BJ (cell line): ENCODE measurements at regions not wholly inside any gene's neighbourhood (a gene's known extent, or its start where the extent isn't known, plus 50 kb on each side); places are given as distances from the start of the nearest gene placed in this dataset.

ENCODE experiments used
- CTCF ChIA-PET: fragments of 350-600 bp; formaldehyde crosslinking; extraction: SDS; loops from one replicate; lab custom pipeline; 2021; ENCODE audit warnings: antibody characterized with exemption, inconsistent platforms; lab: Yijun Ruan, JAX
- POLR2A ChIA-PET: fragments of 300-600 bp; sonication (Branson Sonifier 250); formaldehyde crosslinking; extraction: SDS; loops from one replicate; lab custom pipeline; 2021; ENCODE audit warnings: antibody characterized with exemption; lab: Charles Lee
- DNase-seq: peaks from one replicate; pipeline ENCODE4 v3.0.0-alpha.2; 2011; ENCODE audit warnings: low read depth
- H3K27me3 ChIP-seq: 2 replicates; pipeline ENCODE4 v1.6.0; 2011; ENCODE audit warnings: low read length; ENCODE audit not compliant: control insufficient read depth, insufficient read depth
- H3K36me3 ChIP-seq: 2 replicates; pipeline ENCODE4 v1.5.1; 2011; ENCODE audit warnings: low read length; ENCODE audit not compliant: control insufficient read depth, insufficient read depth
- H3K4me3 ChIP-seq: 2 replicates; pipeline ENCODE4 v1.5.1; 2011; ENCODE audit warnings: low read depth, mild to moderate bottlenecking, control low read depth, low read length
- TF ChIP-seq, protein P1 (sequence below): IDR thresholded peaks from 2 replicates; pipeline ENCODE4 v1.5.1; 2011; ENCODE audit warnings: low read depth, mild to moderate bottlenecking, control low read depth, inconsistent platforms, low read length, moderate library complexity; ENCODE audit not compliant: insufficient read depth

DNA sequence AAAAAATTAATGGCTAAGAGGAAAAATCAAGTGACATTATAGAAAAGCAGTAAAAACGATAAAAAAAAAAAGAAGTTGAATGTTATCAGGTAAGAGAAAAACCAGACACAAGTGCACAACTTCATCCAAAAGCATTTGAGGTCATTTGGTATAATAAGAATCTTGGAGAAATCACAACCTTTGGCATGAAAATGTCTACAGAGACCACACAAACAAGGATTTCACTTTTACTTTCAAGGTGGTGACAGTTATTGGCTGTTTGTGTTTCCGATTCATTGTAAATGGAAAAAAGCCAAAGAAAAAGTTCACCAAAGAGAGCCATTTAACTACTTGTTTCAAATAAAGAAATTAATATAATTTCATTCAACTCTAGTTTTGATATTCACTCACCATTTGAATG, 1193.5 kb downstream of the PCDH9 start:
- Histone ChIP-seq H3K36me3 (no peaks in the 10 kb centered on the region), H3K27me3 (no peaks in the 10 kb centered on the region), H3K4me3 (no peak overlapping the region)
- DNase-seq: no peak
- CTCF ChIA-PET: no interaction called here
- TF ChIP-seq, protein P1, sequence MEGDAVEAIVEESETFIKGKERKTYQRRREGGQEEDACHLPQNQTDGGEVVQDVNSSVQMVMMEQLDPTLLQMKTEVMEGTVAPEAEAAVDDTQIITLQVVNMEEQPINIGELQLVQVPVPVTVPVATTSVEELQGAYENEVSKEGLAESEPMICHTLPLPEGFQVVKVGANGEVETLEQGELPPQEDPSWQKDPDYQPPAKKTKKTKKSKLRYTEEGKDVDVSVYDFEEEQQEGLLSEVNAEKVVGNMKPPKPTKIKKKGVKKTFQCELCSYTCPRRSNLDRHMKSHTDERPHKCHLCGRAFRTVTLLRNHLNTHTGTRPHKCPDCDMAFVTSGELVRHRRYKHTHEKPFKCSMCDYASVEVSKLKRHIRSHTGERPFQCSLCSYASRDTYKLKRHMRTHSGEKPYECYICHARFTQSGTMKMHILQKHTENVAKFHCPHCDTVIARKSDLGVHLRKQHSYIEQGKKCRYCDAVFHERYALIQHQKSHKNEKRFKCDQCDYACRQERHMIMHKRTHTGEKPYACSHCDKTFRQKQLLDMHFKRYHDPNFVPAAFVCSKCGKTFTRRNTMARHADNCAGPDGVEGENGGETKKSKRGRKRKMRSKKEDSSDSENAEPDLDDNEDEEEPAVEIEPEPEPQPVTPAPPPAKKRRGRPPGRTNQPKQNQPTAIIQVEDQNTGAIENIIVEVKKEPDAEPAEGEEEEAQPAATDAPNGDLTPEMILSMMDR: no peak
- POLR2A ChIA-PET: no interaction called here

DNA sequence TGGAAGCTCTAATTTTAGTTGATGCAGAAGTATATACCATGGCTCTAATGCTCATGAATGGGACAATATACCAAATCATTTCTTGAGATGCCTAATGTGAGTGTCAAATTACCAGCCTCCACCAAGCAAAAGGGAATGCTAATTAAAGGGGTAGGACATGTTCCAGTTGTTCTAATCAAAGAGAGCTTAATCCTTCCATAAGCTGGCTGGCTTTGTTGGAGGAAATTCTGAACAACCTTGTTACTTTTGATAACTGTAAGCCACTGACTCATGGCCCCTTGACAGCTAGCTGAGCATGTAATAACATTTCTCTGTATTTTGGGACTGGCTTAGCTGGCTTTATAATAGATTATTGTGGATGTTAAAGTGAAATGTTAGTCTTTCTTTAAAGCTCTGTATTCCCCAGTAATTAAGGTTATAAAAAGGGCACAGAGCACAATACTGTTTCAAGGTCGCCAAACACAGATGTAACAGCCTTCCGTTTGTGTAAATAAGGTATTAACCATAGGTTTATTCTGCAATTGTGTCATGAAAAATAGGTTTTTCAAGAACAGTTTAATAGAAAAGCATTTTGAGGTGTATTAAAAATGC, 1194.0 kb downstream of the PCDH9 start:
- ChIA-PET POLR2A (no interaction called here), CTCF (no interaction called here)
- Histone ChIP-seq H3K4me3 (no peak overlapping the region), H3K27me3 (no peaks in the 10 kb centered on the region), H3K36me3 (no peaks in the 10 kb centered on the region)
- TF ChIP-seq, protein P1: no peak
- no peak for DNase-seq

DNA sequence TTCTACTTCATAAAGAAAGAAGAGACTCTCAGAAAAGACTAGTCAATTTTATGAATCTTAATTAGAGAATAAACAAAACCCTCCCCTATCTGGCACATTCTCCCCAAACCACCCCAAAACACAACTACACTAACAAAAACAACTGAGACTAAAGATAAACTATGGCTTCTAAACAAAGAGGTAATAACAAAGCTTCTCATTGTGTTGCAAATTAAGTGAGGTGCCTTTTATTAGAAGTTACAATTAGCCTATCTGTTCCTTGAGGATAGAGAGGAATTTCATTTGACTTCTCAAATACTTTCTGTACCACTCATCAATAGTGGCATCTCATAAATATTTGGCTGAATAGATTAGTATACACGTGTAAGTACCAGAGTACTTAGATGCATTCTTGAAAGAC, 1196.2 kb downstream of the PCDH9 start:
- DNase-seq: no peak
- POLR2A ChIA-PET: no interaction called here
- TF ChIP-seq, protein P1: no peak
- Histone ChIP-seq H3K27me3 (no peaks in the 10 kb centered on the region), H3K36me3 (no peaks in the 10 kb centered on the region), H3K4me3 (no peak overlapping the region)
- CTCF ChIA-PET: no interaction called here

DNA sequence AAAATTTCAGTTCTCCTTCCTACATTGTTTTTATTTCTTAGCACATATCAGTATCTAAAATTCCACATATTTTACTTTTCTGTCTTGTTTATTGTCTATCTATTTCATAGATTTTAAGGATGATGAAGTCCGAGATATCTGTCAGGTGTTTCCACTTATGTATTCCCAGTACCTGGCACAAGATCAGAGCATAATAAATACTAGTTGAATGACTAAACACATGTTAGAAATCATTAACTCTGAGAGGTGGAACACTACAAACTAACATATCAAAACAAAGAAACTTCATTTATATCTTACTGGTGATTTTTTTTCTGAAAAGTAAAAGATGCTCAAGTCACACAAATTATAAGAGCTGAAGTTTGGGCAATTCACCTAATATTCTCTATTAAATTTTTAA, 1208.3 kb downstream of the PCDH9 start:
- no peak for DNase-seq
- Histone ChIP-seq H3K4me3 (no peak overlapping the region), H3K27me3 (no peaks in the 10 kb centered on the region), H3K36me3 (no peaks in the 10 kb centered on the region)
- TF ChIP-seq, protein P1: no peak
- ChIA-PET CTCF (no interaction called here), POLR2A (no interaction called here)

DNA sequence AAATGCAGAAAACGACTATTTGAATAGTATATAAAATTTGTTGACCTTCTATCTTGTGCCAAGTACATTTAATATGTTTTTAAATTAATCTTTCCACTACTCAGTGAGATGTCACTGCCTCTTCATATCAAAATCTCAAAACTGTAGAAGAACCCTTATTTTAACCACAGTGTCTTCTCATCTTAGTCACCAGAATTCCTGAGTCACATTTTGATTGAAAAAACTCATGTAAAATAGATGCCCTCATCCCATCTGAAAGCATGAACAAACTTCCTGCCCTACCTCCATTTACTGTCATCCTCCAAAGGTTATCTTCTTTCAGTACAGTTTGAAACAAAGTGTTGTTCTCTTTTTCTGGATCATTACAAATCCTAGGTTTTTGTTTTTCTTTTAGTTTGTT, 1215.4 kb downstream of the PCDH9 start:
- POLR2A ChIA-PET: no interaction called here
- CTCF ChIA-PET: no interaction called here
- Histone ChIP-seq H3K4me3 (no peak overlapping the region), H3K36me3 (no peaks in the 10 kb centered on the region), H3K27me3 (no peaks in the 10 kb centered on the region)
- TF ChIP-seq, protein P1: no peak
- DNase-seq: no peak
